ENCODE measurements at regions not wholly inside any gene's neighbourhood (a gene's known extent, or its start where the extent isn't known, plus 50 kb on each side); places are given as distances from the start of the nearest gene placed in this dataset.
"Not testable (repeated sequence)": the region's sequence is repeated elsewhere in the genome, so short reads cannot be mapped to it uniquely, and the experiment has no call there.

DNA sequence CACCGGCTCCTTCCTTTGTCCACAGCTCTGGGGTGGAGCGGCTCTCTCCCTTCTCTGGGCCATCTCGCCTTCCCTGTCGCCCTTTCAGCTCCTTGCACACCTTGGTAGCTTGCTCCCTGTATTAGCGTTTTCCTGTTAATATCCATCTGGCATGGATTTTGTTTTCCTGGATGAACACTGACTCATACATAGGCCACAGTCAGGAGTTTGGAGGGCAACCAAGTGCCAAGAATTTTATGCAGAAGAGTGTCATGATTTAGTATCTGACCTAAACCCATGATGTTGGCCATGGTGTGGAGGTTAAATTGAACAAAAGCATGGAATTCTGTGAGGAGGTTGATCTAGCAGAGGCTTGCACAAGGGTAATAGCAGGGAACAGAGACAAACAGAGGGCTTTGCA, 180.9 kb downstream of the AIPL1 start:
- no peak for DNase-seq

GRCh38 chr17:6251640-6252039, 181.5 kb downstream of the WSCD1 start:
- DNase-seq = not testable (repeated sequence)

- DNase-seq = no peak
These were observed 179.6 kb downstream of the WSCD1 start for GRCh38 chr17:6249732-6250131.

GRCh38 chr17:6248061-6248460, 177.9 kb downstream of the WSCD1 start:
- DNase-seq = no peak

DNA sequence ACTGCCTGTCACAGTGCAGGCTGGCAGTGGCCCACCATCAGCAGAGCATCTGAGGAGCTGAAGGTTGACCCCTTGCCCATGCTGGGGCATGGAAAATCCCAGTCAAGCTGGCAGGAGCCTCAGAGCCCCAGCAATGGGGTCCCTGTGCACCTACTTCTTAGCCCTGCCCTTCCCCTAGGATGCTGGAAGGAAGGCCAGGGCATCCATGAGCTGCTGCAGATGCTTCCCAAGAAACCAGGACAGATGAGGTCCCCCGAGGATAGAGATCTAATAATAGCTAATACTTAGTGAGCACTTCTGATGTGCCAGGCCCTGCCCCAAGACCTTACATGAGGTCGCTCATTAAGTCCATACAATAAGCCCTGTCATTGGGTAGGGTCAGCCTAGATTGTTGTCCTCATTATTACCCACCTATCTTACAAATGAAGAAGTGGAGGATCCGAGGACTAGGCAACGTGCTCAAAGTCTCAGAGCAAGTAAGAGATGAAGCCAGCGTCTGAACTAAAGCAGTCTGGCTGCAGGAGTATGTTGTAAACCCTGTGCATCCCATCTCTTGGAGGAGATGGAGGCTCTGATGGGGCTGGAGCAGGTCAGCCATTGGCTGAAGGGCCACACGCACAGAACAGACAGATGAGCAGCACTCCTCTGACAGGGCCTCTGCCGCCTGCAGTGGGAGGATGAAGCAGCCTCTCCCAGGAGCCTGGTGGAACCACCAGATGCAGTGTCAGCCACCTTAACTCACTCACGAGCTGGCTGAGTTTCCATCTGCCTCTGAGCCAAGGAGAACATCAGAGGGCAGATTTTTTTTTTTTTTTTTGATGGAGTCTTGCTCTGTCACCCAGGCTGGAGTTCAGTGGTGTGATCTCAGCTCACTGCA, 175.4 kb downstream of the WSCD1 start:
- no peak for DNase-seq

- no peak for DNase-seq
These were observed 174.6 kb downstream of the WSCD1 start for GRCh38 chr17:6244796-6245195.

GRCh38 chr17:6244253-6244652, 174.1 kb downstream of the WSCD1 start:
- no peak for DNase-seq

- DNase-seq = no peak
These were observed 173.0 kb downstream of the WSCD1 start for GRCh38 chr17:6243186-6243585.

DNA sequence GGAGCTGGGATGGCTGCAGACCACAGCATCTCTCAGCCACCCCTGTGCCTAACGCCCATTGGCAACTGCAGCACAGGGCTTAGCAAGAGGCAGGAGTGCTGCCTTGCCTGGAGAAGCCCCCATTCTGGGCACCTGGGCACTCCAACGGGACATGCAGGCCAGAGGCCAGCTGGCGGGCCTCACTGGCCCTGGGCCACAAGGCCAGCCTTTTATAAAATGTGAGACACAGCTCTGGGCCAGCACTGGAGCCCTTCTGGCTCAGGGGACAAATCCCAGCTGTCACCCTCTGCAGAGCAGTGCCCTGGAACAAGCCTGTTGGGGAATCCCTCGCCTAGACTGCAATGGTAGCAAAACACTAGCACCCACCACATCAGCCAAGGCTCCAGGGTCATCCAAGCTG, 171.8 kb downstream of the WSCD1 start:
- no peak for DNase-seq

DNA sequence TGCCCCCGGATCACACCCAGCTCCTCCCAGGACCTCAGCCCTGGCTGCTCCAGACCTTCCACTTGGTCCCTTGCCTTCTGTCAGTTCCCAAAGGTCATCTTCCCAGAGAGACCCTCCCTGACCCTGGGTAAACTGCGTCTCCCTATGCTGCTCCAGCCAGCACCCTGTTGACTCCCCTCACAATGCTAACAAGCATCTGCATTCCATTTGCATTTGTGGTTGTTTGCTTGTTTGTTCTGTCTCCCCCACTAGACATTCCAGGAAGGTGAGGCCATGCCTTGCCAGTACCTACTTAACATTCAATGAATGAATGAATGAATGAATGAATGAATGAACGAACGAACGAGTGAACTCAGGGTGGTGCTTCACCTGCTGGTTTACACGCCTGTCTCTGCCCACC, 171.2 kb downstream of the WSCD1 start:
- no peak for DNase-seq

- DNase-seq = no peak
These were observed 170.4 kb downstream of the WSCD1 start for GRCh38 chr17:6240601-6241000.

GRCh38 chr17:6240001-6240400, 169.8 kb downstream of the WSCD1 start:
- DNase-seq = no peak

DNA sequence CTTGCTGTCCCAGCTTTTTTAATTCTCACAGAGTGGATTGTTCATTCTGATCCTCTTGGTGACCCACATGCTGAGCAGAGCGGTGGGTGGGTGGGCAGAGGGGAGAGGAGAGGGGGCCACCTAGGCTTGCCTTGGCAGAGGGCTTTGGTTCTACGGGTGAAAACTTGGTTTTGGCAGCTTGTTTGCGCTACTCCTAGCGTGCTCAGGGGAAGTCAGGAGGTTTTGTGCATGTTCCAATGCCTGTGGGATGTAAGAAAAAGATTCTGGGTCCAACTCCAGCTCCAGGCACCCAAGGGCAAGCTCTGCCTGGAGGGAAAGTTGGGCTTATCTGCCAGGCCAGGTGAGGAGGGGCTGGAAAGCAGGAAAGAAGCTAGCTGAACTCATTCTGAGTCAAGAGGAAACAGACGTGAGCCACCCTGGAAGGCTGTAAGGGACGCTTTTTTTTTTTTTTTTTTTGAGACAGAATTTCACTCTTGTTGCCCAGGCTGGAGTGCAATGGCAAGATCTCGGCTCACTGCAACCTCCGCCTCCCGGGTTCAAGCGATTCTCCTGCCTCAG, 169.1 kb downstream of the WSCD1 start:
- DNase-seq = no peak

- no peak for DNase-seq
These were observed 163.7 kb downstream of the WSCD1 start for GRCh38 chr17:6233856-6234255.

- no peak for DNase-seq
These were observed 163.2 kb downstream of the WSCD1 start for GRCh38 chr17:6233339-6233738.

DNA sequence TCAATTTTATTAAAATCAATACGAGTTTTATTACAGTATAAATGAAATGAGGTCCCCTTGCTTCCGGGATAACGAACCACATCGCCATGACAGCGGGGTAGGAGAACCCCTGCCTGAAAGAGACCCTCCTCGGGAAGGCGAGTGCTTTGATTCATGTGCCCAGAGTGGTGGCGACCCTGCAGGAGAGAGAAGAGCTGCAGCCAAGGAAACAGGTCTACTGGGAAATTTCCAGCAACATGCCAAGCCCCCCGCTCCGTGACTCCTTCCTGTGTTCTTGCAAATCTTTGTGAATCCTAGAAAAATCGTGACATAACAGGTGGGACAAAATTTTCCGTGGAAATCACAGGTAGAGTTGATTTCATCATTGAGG, 162.5 kb downstream of the WSCD1 start:
- no peak for DNase-seq

DNA sequence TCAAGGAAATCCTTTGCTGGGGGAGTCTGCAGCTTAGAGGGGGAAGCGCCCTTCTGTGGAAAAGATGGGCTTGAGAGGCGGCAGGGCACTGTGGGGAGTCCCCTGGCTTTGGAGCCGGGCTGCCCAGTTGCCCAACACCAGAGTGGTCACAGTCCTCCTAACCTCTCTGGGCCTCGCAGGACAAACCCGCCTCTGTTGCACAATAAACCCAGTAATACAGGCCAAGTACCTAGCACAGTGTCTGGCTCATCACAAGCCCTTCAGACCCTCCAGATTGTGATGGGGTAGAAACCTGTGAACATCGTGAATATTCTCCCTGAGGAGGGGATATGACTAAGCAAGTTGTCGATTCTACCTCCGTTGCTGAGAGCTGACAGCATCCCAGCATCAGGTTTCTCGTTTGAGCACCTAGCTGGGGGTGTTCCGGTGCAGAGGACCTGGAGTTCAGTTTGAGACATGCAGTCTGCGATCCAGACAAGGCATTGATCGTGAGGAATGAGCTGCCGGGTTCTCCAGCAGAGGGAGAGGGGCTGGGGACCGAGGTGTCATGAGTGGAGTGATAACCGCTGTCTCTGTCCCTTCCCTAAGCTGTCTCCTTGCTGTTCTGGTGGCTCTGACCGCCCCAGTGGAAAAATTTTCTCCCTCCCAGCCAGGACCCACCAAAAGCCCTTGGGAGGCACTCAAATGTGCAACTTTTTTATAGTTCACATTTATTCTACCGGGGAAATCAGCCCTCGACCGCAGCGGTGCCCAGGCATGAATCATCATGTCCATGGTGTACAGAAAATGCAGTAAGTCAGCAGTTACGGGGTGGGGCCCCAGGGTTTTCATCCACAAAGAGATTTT, 161.9 kb downstream of the WSCD1 start:
- DNase-seq = no peak

DNA sequence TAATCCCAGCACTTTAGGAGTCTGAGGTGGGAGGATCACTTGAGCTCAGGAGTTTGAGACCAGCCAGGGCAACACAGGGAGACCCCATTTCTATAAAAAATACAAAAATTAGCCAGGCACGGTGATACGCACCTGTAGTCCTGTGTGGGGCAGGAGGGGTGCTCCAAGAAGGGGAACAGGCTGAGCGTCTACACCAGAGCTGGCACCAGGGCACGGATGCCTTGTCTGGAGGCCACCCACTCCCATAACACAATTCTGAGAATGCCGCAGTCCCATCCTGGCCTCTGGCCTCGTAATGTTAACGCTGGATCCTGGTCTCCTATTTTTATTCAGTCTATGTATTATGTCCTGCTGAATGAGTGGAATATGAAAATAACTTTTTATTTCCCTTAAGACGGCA, 161.3 kb downstream of the WSCD1 start:
- no peak for DNase-seq

DNA sequence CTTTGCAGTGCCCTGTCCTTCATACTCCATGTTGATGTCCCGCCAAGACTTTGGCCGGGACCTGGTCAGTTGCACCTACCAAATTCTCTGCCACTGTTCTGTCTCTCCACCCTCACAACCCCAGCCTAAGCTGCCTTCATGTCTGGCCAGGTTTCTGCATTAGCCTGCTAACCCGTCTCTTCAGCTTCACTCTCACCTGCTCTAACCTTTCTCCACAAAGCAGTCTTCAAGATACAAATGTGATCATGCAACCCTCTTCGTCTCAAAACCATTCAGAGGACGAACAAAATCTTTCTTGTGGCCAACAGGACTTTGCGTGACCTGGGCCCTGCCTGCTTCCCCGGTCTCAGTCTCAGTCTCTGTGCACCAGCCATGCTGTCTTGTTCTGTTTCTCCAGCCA, 148.2 kb downstream of the WSCD1 start:
- DNase-seq = no peak

DNA sequence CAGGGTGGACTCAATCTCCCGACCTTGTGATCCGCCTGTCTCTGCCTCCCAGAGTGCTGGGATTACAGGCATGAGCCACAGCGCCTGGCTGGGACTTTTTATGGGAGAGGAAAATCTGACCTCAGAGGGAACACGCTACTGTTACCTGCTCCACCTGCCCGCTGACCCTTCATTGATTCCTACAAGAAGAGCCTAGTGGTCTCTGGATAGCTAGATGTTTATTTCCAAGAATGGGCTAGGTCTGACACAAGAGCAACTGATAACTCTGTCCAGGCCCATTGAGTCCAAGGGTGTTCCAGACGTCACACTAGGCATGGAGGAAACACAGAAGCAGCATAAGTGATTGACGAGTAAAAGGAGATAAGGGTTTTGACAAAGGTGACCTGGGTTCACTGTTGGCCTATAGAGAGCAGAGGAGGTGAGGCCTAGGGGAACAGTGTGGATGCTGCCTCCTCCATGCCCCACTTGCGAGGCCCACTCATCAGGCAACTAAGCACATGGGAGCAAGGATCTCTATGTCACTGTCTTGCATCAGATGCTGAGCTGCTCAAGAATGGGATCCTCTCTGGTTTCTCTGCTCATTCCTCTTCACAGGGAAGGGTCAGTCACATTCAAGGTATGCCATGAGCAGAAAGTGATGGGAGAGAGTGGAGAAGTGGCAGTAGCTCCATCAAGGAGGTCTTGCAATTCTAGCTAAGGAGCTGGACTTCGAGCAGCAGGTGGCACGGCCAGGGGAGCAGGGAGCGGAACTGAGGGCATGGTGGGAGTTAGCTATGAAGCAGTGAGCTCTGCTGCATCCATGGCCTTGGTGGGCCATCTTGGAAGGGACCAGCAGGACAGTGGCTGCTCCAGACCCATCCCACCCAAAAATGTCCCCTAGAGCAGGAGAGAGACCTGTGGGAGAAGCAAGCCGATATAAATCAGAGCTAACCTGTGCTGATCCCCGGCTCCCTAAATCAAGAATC, 145.2 kb downstream of the WSCD1 start:
- no peak for DNase-seq

DNA sequence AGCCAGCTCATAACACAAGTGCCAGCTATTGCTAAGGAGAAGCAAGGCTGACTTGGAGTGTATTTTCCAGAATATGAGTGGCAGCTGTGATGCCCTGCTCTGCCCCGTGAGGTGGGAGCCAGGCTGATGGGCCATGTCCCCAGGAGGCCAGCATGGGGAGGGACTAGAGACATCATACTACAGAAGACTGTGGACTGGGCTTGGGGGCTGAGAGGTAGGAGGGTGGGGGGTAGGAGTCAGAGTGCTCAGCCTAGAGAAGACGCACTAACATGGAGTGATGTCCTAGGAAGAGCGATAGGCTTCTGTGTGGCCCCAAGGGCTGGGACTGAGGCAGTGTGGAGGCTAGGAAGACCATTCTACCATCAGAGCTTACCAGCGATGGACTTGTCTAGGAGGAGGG, 143.7 kb downstream of the WSCD1 start:
- no peak for DNase-seq

DNA sequence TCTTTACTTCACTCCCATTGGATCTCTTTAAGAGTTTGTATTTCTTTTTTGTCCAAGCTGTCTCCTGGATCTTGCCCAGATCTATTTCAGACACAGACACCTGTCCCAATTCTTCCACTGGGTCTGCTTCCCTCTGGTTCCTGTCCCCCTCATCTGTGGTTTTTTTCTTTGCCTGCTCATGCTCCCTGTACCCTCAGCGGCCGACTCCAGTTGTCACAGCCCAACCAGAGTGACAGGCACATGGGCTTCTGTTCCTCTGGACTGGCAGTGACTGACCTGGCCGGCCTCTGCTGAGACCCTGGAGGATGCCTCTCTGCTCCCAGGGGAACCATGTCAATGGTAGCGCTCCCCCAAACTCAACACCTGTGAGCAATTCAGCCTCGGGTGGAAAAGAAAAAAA, 142.6 kb downstream of the WSCD1 start:
- DNase-seq = no peak

- DNase-seq = no peak
These were observed 139.7 kb downstream of the WSCD1 start for GRCh38 chr17:6209829-6210228.

Measured in DMS153 (cell line).